Embryonic facial prominence (tissue), 1 donor: ENCODE measurements at regions not wholly inside any gene's neighbourhood (a gene's known extent, or its start where the extent isn't known, plus 50 kb on each side); places are given as distances from the start of the nearest gene placed in this dataset.
"Not testable (repeated sequence)": the region's sequence is repeated elsewhere in the genome, so short reads cannot be mapped to it uniquely, and the experiment has no call there.

ENCODE experiments used
- DNase-seq: peaks from one replicate; pipeline ENCODE4 v3.0.0-alpha.2; 2016; ENCODE audit errors: extremely low spot score

GRCh38 chr1:182260516-182260915 lies 131.1 kb downstream of the GLUL start:
- no peak for DNase-seq

GRCh38 chr1:182259968-182260367 lies 131.6 kb downstream of the GLUL start:
- no peak for DNase-seq

- DNase-seq, result no peak
Measured at GRCh38 chr1:182259229-182259872, 132.2 kb downstream of the GLUL start.

GRCh38 chr1:182257369-182258063 lies 134.1 kb downstream of the GLUL start:
- DNase-seq, result no peak

GRCh38 chr1:182256931-182257330 lies 134.7 kb downstream of the GLUL start:
- no peak for DNase-seq

GRCh38 chr1:182255494-182255893 lies 136.1 kb downstream of the GLUL start:
- no peak for DNase-seq

GRCh38 chr1:182253319-182253860 lies 138.2 kb downstream of the GLUL start:
- no peak for DNase-seq

- no peak for DNase-seq
Measured at GRCh38 chr1:182251561-182251960, 140.0 kb downstream of the GLUL start.

- no peak for DNase-seq
Measured at GRCh38 chr1:182249201-182249676, 142.4 kb downstream of the GLUL start.

GRCh38 chr1:182248721-182249120 lies 142.9 kb downstream of the GLUL start:
- no peak for DNase-seq

GRCh38 chr1:182247813-182248212 lies 143.8 kb downstream of the GLUL start:
- not testable (repeated sequence) for DNase-seq

GRCh38 chr1:182246783-182247182 lies 144.8 kb downstream of the GLUL start:
- DNase-seq, result no peak

- no peak for DNase-seq
Measured at GRCh38 chr1:182245040-182245439, 146.6 kb downstream of the GLUL start.

GRCh38 chr1:182244451-182244850 lies 147.1 kb downstream of the GLUL start:
- DNase-seq, result no peak

- DNase-seq, result no peak
Measured at GRCh38 chr1:182242641-182243040, 148.9 kb downstream of the GLUL start.

- DNase-seq, result no peak
Measured at GRCh38 chr1:182240085-182240484, 151.5 kb downstream of the GLUL start.

GRCh38 chr1:182238421-182238820 lies 153.2 kb downstream of the GLUL start:
- no peak for DNase-seq

- no peak for DNase-seq
Measured at GRCh38 chr1:182237329-182237728, 154.3 kb downstream of the GLUL start.

GRCh38 chr1:182236651-182237077 lies 154.9 kb downstream of the GLUL start:
- no peak for DNase-seq

- no peak for DNase-seq
Measured at GRCh38 chr1:182235952-182236650, 155.5 kb downstream of the GLUL start.

GRCh38 chr1:182235604-182235951 lies 156.0 kb downstream of the GLUL start:
- no peak for DNase-seq

GRCh38 chr1:182229921-182230491 lies 161.6 kb downstream of the GLUL start:
- DNase-seq, result no peak
